D721Med (cell line): ENCODE measurements at regions not wholly inside any gene's neighbourhood (a gene's known extent, or its start where the extent isn't known, plus 50 kb on each side); places are given as distances from the start of the nearest gene placed in this dataset.
"Not testable (repeated sequence)": the region's sequence is repeated elsewhere in the genome, so short reads cannot be mapped to it uniquely, and the experiment has no call there.

Source experiments
- DNase-seq: peaks from one replicate; pipeline ENCODE4 v3.0.0; 2011; ENCODE audit warnings: low spot score; ENCODE audit not compliant: insufficient read length
- FAIRE-seq: peaks from 2 replicates; lab custom pipeline; 2011; peaks lifted over from hg19 to GRCh38; lab: Jason Lieb, UNC
- CTCF ChIP-seq: IDR thresholded peaks from 2 replicates; pipeline ENCODE4 v1.5.1; 2012; ENCODE audit warnings: mild to moderate bottlenecking, control low read depth; ENCODE audit not compliant: insufficient read depth; ENCODE audit errors: missing control alignments

GRCh38 chr6:86516087-86516486, 421.2 kb upstream of the HTR1E start:
- no peak for FAIRE-seq
- DNase-seq, result no peak
- no peak for TF ChIP-seq CTCF

GRCh38 chr6:86511962-86512361, 425.4 kb upstream of the HTR1E start:
- DNase-seq (no peak), FAIRE-seq (no peak)
- no peak for TF ChIP-seq CTCF

GRCh38 chr6:86508230-86508629, 429.1 kb upstream of the HTR1E start:
- DNase-seq, result no peak
- TF ChIP-seq CTCF, result no peak
- no peak for FAIRE-seq

GRCh38 chr6:86502497-86502896, 434.8 kb upstream of the HTR1E start:
- no peak for FAIRE-seq
- TF ChIP-seq CTCF, result no peak
- DNase-seq, result no peak

GRCh38 chr6:86500035-86500434, 437.3 kb upstream of the HTR1E start:
- DNase-seq, result no peak
- no peak for TF ChIP-seq CTCF
- FAIRE-seq, result no peak

- not testable (repeated sequence) for FAIRE-seq, DNase-seq
These were observed 448.3 kb upstream of the HTR1E start for GRCh38 chr6:86489042-86489441.

- TF ChIP-seq CTCF, result no peak
- DNase-seq (no peak), FAIRE-seq (no peak)
These were observed 449.6 kb upstream of the HTR1E start for GRCh38 chr6:86487660-86488221.

- FAIRE-seq, DNase-seq: not testable (repeated sequence)
These were observed 459.0 kb upstream of the HTR1E start for GRCh38 chr6:86478316-86478715.
